IPS DF 6.9 (cell line): ENCODE measurements at regions not wholly inside any gene's neighbourhood (a gene's known extent, or its start where the extent isn't known, plus 50 kb on each side); places are given as distances from the start of the nearest gene placed in this dataset.

ENCODE experiments used
- DNase-seq: peaks from one replicate; pipeline ENCODE4 v3.0.0-alpha.2; 2013; ENCODE audit warnings: low read depth, low spot score
- H3K27ac ChIP-seq: one replicate; pipeline ENCODE4 v1.5.1; 2013; ENCODE audit warnings: low read length, control low read depth
- H3K27me3 ChIP-seq: 2 replicates; pipeline ENCODE4 v1.6.1; 2013; ENCODE audit warnings: mild to moderate bottlenecking, low read length; ENCODE audit not compliant: control insufficient read depth, insufficient read depth
- H3K36me3 ChIP-seq: 2 replicates; pipeline ENCODE4 v1.6.1; 2013; ENCODE audit warnings: low read length; ENCODE audit not compliant: control insufficient read depth, insufficient read depth
- H3K4me1 ChIP-seq: 2 replicates; pipeline ENCODE4 v1.6.1; 2013; ENCODE audit warnings: low read length; ENCODE audit not compliant: control insufficient read depth, insufficient read depth
- H3K4me3 ChIP-seq: 2 replicates; pipeline ENCODE4 v1.5.1; 2013; ENCODE audit warnings: mild to moderate bottlenecking, low read length
- H3K9me3 ChIP-seq: 2 replicates; pipeline ENCODE4 v1.6.1; 2013; ENCODE audit warnings: low read length, inconsistent platforms; ENCODE audit not compliant: control insufficient read depth, insufficient read depth
- WGBS: extraction: QIAGEN DNeasy Blood & Tissue Kit; methylation state at CpG from one replicate; pipeline ENCODE4 v1.1.7; 2013; ENCODE audit warnings: mixed read lengths, missing lambda C conversion rate; ENCODE audit not compliant: insufficient read length, insufficient coverage; 5-methylcytosine and 5-hydroxymethylcytosine counted together

GRCh38 chr11:45725121-45725520 lies 59.7 kb upstream of the CHST1 start:
- DNase-seq = no peak
- WGBS = no CpG with 5 or more reads among the region's 3 CpGs
- H3K4me1 ChIP-seq = no peaks in the 10 kb centered on the region
- no peaks in the 10 kb centered on the region for H3K36me3 ChIP-seq
- H3K27me3 ChIP-seq = no peaks in the 10 kb centered on the region
- no peaks in the 10 kb centered on the region for H3K9me3 ChIP-seq
- H3K27ac ChIP-seq = no peak overlapping the region
- no peak overlapping the region for H3K4me3 ChIP-seq

- Histone ChIP-seq H3K36me3 (no peaks in the 10 kb centered on the region), H3K27me3 (no peaks in the 10 kb centered on the region), H3K4me3 (no peak overlapping the region), H3K4me1 (no peaks in the 10 kb centered on the region), H3K9me3 (no peaks in the 10 kb centered on the region), H3K27ac (no peak overlapping the region)
- no peak for DNase-seq
- no CpG with 5 or more reads among the region's 3 CpGs for WGBS
Observed at GRCh38 chr11:45724153-45724552, 58.7 kb upstream of the CHST1 start.

- DNase-seq = no peak
- no peak overlapping the region for H3K4me3 ChIP-seq
- H3K27ac ChIP-seq = no peak overlapping the region
- 100% methylated on average over 1 of the region's 7 CpGs for WGBS
- no peaks in the 10 kb centered on the region for H3K4me1 ChIP-seq
- H3K27me3 ChIP-seq = no peaks in the 10 kb centered on the region
- no peaks in the 10 kb centered on the region for H3K9me3 ChIP-seq
- H3K36me3 ChIP-seq = no peaks in the 10 kb centered on the region
Observed at GRCh38 chr11:45723397-45723796, 58.0 kb upstream of the CHST1 start.

- H3K36me3 ChIP-seq = no peaks in the 10 kb centered on the region
- no CpG with 5 or more reads among the region's 13 CpGs for WGBS
Observed at GRCh38 chr11:45722144-45722543, 56.7 kb upstream of the CHST1 start.

GRCh38 chr11:45717526-45717925 lies 52.1 kb upstream of the CHST1 start:
- Histone ChIP-seq H3K27ac (no peak overlapping the region), H3K4me1 (no peaks in the 10 kb centered on the region), H3K9me3 (no peaks in the 10 kb centered on the region), H3K4me3 (no peak overlapping the region), H3K36me3 (no peaks in the 10 kb centered on the region), H3K27me3 (no peaks in the 10 kb centered on the region)
- no CpG with 5 or more reads among the region's 8 CpGs for WGBS
- DNase-seq = no peak

More at GRCh38 chr11:45722144-45722543, 56.7 kb upstream of the CHST1 start:
- Histone ChIP-seq H3K27ac (no peak overlapping the region), H3K27me3 (no peaks in the 10 kb centered on the region), H3K4me3 (no peak overlapping the region), H3K9me3 (no peaks in the 10 kb centered on the region), H3K4me1 (no peaks in the 10 kb centered on the region)
- DNase-seq = peak; percentile 35

- Histone ChIP-seq H3K9me3 (no peaks in the 10 kb centered on the region), H3K36me3 (no peaks in the 10 kb centered on the region), H3K27me3 (no peaks in the 10 kb centered on the region), H3K27ac (no peak overlapping the region), H3K4me1 (no peaks in the 10 kb centered on the region), H3K4me3 (no peak overlapping the region)
- DNase-seq = no peak
- no CpG with 5 or more reads among the region's 2 CpGs for WGBS
Observed at GRCh38 chr11:45715418-45715817, 50.0 kb upstream of the CHST1 start.
